RWPE2 (cell line): ENCODE measurements at regions not wholly inside any gene's neighbourhood (a gene's known extent, or its start where the extent isn't known, plus 50 kb on each side); places are given as distances from the start of the nearest gene placed in this dataset.
"Not testable (repeated sequence)": the region's sequence is repeated elsewhere in the genome, so short reads cannot be mapped to it uniquely, and the experiment has no call there.

ENCODE experiments used
- ATAC-seq: fragments of 200-7000 bp; cut with Tn5 transposase; 3 replicates; pipeline ENCODE4 v1.9.1; 2021; ENCODE audit warnings: low read depth
- DNase-seq: peaks from one replicate; pipeline ENCODE4 v3.0.0-alpha.2; 2020; ENCODE audit warnings: low spot score
- H3K27ac ChIP-seq: fragments of 450-650 bp; 2 replicates; pipeline ENCODE4 v1.5.1; 2017; ENCODE audit warnings: mild to moderate bottlenecking; ENCODE audit not compliant: poor library complexity, severe bottlenecking
- H3K27me3 ChIP-seq: fragments of 250-450 bp; sonication (Bioruptor Pico); 2 replicates; pipeline ENCODE4 v1.5.1; 2021; ENCODE audit warnings: mild to moderate bottlenecking, moderate library complexity; ENCODE audit not compliant: insufficient read depth, poor library complexity, severe bottlenecking
- H3K36me3 ChIP-seq: fragments of 250-450 bp; sonication (Bioruptor Pico); 2 replicates; pipeline ENCODE4 v1.5.1; 2020; ENCODE audit warnings: low read depth, mild to moderate bottlenecking, moderate library complexity
- H3K4me1 ChIP-seq: fragments of 250-450 bp; sonication (Bioruptor Pico); 2 replicates; pipeline ENCODE4 v1.5.1; 2021; ENCODE audit warnings: mild to moderate bottlenecking, moderate library complexity; ENCODE audit not compliant: insufficient read depth, poor library complexity, severe bottlenecking
- H3K4me3 ChIP-seq: fragments of 250-450 bp; sonication (Bioruptor Pico); 2 replicates; pipeline ENCODE4 v1.5.1; 2021; ENCODE audit warnings: mild to moderate bottlenecking, moderate library complexity; ENCODE audit not compliant: severe bottlenecking
- H3K9me3 ChIP-seq: fragments of 250-450 bp; sonication (Bioruptor Pico); 2 replicates; pipeline ENCODE4 v1.5.1; 2021; ENCODE audit warnings: mild to moderate bottlenecking, moderate library complexity; ENCODE audit not compliant: severe bottlenecking
- CTCF ChIP-seq: fragments of 450-650 bp; IDR thresholded peaks from one replicate; pipeline ENCODE4 v1.5.1; 2017; ENCODE audit warnings: mild to moderate bottlenecking, moderate library complexity; ENCODE audit not compliant: poor library complexity, severe bottlenecking

DNA sequence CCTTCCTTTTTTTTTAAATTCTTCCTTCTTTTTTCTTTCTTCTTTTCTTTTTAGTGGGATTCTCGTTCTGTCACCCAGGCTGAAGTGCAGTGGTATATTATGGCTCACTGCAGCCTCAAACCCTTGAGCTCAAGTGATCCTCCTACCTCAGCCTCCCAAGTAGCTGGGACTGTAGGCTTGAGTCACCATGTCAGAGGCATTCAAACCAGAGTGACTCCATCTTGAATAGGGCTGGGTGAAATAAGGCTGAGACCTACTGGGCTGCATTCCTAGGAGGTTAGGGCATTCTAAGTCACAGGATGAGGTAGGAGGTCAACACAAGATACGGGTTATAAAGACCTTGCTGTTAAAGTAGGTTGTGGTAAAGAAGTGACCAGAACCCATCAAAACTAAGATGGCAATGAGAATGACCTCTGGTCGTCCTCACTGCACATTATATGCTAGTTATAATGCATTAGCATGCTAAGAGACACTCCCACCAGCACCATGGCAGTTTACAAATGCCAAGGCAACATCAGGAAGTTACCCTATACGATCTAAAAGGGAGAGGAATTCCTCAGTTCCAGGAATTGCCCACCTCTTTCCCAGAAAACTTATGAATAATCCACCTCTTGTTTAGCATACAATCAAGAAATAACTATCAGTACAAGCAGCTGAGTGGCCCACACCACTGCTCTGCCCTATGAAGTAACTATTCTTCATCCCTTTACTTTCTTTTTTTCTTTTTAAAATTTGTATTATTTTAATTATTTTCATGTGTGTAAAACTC is 99.0 kb upstream of the ITGB1 start:
- DNase-seq, result no peak

DNA sequence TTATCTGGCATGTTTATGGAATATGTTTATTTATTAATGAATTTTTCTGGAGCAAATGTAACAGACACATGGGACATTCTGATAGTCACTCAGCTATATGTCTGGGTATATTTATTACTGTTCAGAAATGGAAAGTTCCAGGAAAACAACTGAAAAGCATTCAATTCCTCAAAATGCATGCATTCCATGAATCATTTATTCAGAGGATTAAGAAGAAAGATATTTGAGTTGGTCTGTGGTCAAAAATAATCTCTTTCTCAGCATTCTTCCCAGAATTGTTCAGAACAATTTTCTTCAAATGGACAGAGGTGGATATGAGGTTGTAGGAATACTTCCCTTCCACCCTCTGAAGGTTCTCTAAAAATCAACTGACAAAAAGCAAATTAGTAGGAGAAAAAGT is 97.6 kb upstream of the ITGB1 start:
- no peaks in the 10 kb centered on the region for H3K4me1 ChIP-seq
- TF ChIP-seq CTCF, result no peak
- ATAC-seq (no peak), DNase-seq (no peak)
- H3K9me3 ChIP-seq, result no peaks in the 10 kb centered on the region
- no peaks in the 10 kb centered on the region for H3K36me3 ChIP-seq
- H3K27ac ChIP-seq, result no peak overlapping the region
- H3K4me3 ChIP-seq, result no peak overlapping the region
- no peaks in the 10 kb centered on the region for H3K27me3 ChIP-seq

More for the DNA sequence above, 99.0 kb upstream of the ITGB1 start:
- ATAC-seq, result no peak
- Histone ChIP-seq H3K27ac (no peak overlapping the region), H3K27me3 (no peaks in the 10 kb centered on the region), H3K4me1 (no peaks in the 10 kb centered on the region), H3K4me3 (no peak overlapping the region), H3K9me3 (no peaks in the 10 kb centered on the region), H3K36me3 (no peaks in the 10 kb centered on the region)
- TF ChIP-seq CTCF, result no peak

DNA sequence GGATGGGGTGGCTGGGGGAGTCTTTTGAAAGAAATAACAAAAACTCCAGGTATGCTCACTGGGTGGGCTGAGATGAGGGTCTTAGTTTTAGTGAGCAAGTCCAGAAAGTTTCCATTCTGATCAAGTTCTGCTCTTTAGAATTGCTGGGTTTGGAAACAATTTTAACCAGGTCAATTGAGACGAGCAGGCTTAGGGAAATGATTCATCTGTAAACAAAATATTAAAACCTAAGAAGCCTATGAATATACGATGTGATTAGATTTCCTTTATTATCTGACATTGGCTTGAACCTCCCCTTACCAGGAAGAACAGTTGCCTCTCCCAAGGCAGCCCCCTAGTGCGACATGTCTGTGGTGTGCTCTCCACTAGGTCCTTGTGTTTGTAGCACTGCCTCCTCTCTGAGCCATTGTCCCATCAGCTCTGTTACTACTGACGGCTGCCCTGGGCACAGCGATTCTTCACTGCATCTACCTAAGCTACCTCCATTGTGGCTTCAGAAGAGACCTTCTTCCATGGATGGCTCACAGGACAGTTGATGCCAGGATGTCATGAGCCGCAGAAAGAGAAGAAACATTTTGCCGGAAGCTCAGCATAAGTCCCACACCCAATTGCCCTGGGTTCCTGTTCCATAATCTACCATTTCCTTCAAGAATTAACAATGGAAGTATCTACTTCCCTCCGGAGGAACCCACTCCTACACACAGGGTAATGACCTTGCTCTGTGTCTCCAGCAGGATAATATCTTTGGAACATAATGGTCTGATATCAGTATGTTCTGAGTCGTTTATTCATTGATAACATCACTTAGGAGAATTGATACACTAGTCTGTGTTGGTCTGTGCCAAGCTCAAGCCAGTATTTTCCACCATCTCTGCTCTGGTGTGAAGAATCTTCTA is 95.1 kb upstream of the ITGB1 start:
- TF ChIP-seq CTCF, result no peak
- DNase-seq (no peak), ATAC-seq (no peak)
- no peak overlapping the region for H3K4me3 ChIP-seq
- no peaks in the 10 kb centered on the region for H3K27me3 ChIP-seq
- no peak overlapping the region for H3K27ac ChIP-seq
- no peaks in the 10 kb centered on the region for H3K9me3 ChIP-seq
- no peaks in the 10 kb centered on the region for H3K36me3 ChIP-seq
- H3K4me1 ChIP-seq, result no peaks in the 10 kb centered on the region

DNA sequence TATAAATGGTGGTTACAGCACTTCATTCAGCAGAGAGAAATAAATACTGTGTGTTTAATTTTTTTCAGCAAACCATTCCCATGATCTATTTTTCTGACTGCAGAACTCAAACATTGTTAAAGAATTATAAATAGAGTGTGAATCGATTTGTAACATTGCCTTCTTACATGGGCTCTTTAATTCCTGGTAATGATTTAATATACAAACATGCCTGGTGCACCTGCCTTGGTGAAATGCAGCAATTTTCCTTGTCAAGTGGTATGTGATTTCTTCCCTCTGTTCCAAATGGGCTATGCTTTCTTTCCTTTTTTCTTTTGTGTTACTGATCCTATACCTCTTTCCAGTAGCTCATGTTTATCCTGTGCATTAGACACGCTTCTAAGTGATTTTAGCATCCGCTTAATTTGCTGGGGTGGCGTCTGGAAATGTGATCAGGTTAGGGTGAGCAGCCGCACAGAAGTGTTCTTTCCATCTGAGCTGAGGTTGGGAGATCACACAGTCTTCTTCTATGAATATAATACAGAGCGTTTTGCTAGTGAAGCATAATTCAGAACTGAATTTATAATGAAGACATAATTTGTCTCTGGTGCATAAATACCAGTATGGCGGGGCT is 94.3 kb upstream of the ITGB1 start:
- no peak for ATAC-seq
- Histone ChIP-seq H3K27ac (no peak overlapping the region), H3K27me3 (no peaks in the 10 kb centered on the region), H3K4me3 (no peak overlapping the region), H3K36me3 (no peaks in the 10 kb centered on the region), H3K9me3 (no peaks in the 10 kb centered on the region), H3K4me1 (no peaks in the 10 kb centered on the region)
- no peak for DNase-seq
- TF ChIP-seq CTCF, result no peak

- not testable (repeated sequence) for H3K9me3 ChIP-seq, ATAC-seq, DNase-seq, H3K27ac ChIP-seq, H3K4me1 ChIP-seq, H3K27me3 ChIP-seq, H3K4me3 ChIP-seq, H3K36me3 ChIP-seq
Measured at GRCh38 chr10:33049963-33050920, 92.2 kb upstream of the ITGB1 start.
